HEK293T (cell line): ENCODE measurements at regions not wholly inside any gene's neighbourhood (a gene's known extent, or its start where the extent isn't known, plus 50 kb on each side); places are given as distances from the start of the nearest gene placed in this dataset.

Experiments used
- ARNT ChIP-seq: fragments of 450-650 bp; IDR thresholded peaks from 2 replicates; pipeline ENCODE4 v1.6.1; 2017; ENCODE audit warnings: mild to moderate bottlenecking
- BHLHE40 ChIP-seq: fragments of 450-650 bp; IDR thresholded peaks from 2 replicates; pipeline ENCODE4 v1.6.1; 2016; ENCODE audit warnings: mild to moderate bottlenecking, moderate library complexity, borderline replicate concordance
- CTBP1 ChIP-seq: fragments of 450-650 bp; IDR thresholded peaks from 2 replicates; pipeline ENCODE4 v1.6.1; 2016; ENCODE audit warnings: borderline replicate concordance
- ELF4 ChIP-seq: fragments of 450-650 bp; IDR thresholded peaks from 2 replicates; pipeline ENCODE4 v1.6.1; 2017; ENCODE audit warnings: antibody characterized with exemption
- FOXK2 ChIP-seq: fragments of 450-650 bp; IDR thresholded peaks from 2 replicates; pipeline ENCODE4 v1.6.1; 2016; ENCODE audit warnings: mild to moderate bottlenecking
- SP1 ChIP-seq: fragments of 450-650 bp; IDR thresholded peaks from 2 replicates; pipeline ENCODE4 v1.6.1; 2017
- TARDBP ChIP-seq: fragments of 450-650 bp; IDR thresholded peaks from 2 replicates; pipeline ENCODE4 v1.6.1; 2016
- ZNF384 ChIP-seq: fragments of 450-650 bp; IDR thresholded peaks from 2 replicates; pipeline ENCODE4 v1.6.1; 2016

DNA sequence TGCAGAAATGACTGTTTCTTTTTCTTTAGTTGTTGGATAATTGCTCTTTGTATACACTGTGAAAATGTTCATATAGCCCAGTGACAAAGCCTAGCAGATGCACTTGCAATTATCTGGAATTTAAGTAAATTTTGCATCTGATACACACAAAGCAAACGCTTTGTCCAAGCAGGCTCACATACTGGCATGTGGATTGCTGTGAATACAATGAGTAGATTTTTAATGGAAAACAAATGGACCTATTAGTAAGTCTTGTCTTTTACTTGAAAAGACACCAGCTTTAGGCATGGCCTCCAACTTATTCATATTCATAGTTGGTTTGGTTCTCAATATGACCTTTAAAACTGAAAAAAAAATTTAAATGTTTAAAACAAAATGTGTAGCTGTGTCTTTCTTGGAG is 1299.8 kb upstream of the WWC1 start:
- TF ChIP-seq FOXK2 = no peak
- no peak for TF ChIP-seq ARNT
- TF ChIP-seq ELF4 = no peak
- TF ChIP-seq SP1 = no peak
- TF ChIP-seq CTBP1 = no peak
- no peak for TF ChIP-seq TARDBP
- TF ChIP-seq BHLHE40 = no peak
- TF ChIP-seq ZNF384 = no peak
